ENCODE measurements at regions not wholly inside any gene's neighbourhood (a gene's known extent, or its start where the extent isn't known, plus 50 kb on each side); places are given as distances from the start of the nearest gene placed in this dataset.

DNA sequence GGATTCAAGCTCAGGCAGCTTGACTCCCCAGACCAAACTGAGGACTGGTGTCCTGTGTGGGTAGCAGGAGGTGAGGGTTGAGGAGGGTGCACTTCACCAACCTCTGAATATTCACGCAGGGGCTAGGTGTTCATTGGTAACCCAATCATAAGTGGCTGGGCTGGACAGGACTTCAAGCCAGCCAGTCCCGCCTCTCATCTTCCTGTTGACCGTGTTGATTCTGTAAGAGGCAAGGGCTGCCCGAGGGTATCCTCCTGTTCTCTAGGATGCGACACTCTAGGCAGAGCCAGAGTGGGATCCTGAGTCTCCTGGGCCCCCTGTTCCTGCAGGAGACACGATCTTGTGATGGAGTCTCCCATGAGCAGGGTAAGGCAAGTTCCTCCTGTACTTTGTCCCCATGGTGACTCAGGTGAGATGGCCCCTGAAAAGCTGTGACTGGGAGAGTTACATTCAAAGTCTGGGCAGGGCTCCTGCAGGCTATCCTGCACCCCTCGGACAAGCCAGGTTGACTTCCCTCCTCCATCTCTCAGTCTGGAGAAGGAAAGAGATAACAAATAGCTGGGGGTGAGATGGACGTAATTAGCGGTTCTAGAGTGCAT is 58.1 kb upstream of the POMGNT2 start:
- no peak for TF ChIP-seq PAX5 (IDR thresholded peaks at IDR 0.05; ENCODE audit: insufficient read depth, low read length, severe bottlenecking)
- TF ChIP-seq POLR2A (IDR thresholded peaks at IDR 0.05; ENCODE audit: low read depth, low read length): no peak
- no peak for TF ChIP-seq TAF1 (IDR thresholded peaks at IDR 0.05; ENCODE audit: low read depth, low read length)
- TF ChIP-seq POLR2AphosphoS5 (IDR thresholded peaks at IDR 0.05; ENCODE audit: low read depth, low read length): no peak
- TF ChIP-seq POU2F2 (IDR thresholded peaks at IDR 0.05; ENCODE audit: low read depth, low read length): no peak
